NCI-H748 treated with DMSO at 0.1 percent for 48 hours (cell line): ENCODE measurements at regions not wholly inside any gene's neighbourhood (a gene's known extent, or its start where the extent isn't known, plus 50 kb on each side); places are given as distances from the start of the nearest gene placed in this dataset.
A peak's percentile ranks its signal among the peaks of the same experiment; 100 is the strongest.

Experiments used
- DNase-seq: peaks from one replicate; lab custom pipeline; 2025; lab: John Stamatoyannopoulos, UW

GRCh38 chr7:106196460-106197021 lies 84.4 kb upstream of the SYPL1 start:
- no peak for DNase-seq

- no peak for DNase-seq
Observed at GRCh38 chr7:106193661-106194060, 81.5 kb upstream of the SYPL1 start.

- DNase-seq: peak; percentile 87
Observed at GRCh38 chr7:106190589-106191330, 78.6 kb upstream of the SYPL1 start.

- no peak for DNase-seq
Observed at GRCh38 chr7:106187613-106188350, 75.7 kb upstream of the SYPL1 start.

GRCh38 chr7:106185719-106186118 lies 73.6 kb upstream of the SYPL1 start:
- no peak for DNase-seq

- DNase-seq: no peak
Observed at GRCh38 chr7:106183952-106184351, 71.8 kb upstream of the SYPL1 start.

- DNase-seq: no peak
Observed at GRCh38 chr7:106182904-106183303, 70.8 kb upstream of the SYPL1 start.

GRCh38 chr7:106181658-106182265 lies 69.7 kb upstream of the SYPL1 start:
- DNase-seq: no peak

GRCh38 chr7:106180721-106181120 lies 68.6 kb upstream of the SYPL1 start:
- DNase-seq: peak; percentile 52

- no peak for DNase-seq
Observed at GRCh38 chr7:106179256-106179655, 67.1 kb upstream of the SYPL1 start.

- DNase-seq: peak; percentile 25
Observed at GRCh38 chr7:106178593-106179134, 66.6 kb upstream of the SYPL1 start.

- no peak for DNase-seq
Observed at GRCh38 chr7:106177738-106178592, 65.9 kb upstream of the SYPL1 start.

- no peak for DNase-seq
Observed at GRCh38 chr7:106177300-106177690, 65.2 kb upstream of the SYPL1 start.

GRCh38 chr7:106176414-106177299 lies 64.5 kb upstream of the SYPL1 start:
- DNase-seq: peak; percentile 83

GRCh38 chr7:106175507-106175906 lies 63.4 kb upstream of the SYPL1 start:
- DNase-seq: peak; percentile 98

- DNase-seq: no peak
Observed at GRCh38 chr7:106170651-106171050, 58.5 kb upstream of the SYPL1 start.

- DNase-seq: no peak
Observed at GRCh38 chr7:106169821-106170610, 57.9 kb upstream of the SYPL1 start.

- DNase-seq: no peak
Observed at GRCh38 chr7:106167439-106168136, 55.5 kb upstream of the SYPL1 start.
